ENCODE measurements at regions not wholly inside any gene's neighbourhood (a gene's known extent, or its start where the extent isn't known, plus 50 kb on each side); places are given as distances from the start of the nearest gene placed in this dataset.

DNA sequence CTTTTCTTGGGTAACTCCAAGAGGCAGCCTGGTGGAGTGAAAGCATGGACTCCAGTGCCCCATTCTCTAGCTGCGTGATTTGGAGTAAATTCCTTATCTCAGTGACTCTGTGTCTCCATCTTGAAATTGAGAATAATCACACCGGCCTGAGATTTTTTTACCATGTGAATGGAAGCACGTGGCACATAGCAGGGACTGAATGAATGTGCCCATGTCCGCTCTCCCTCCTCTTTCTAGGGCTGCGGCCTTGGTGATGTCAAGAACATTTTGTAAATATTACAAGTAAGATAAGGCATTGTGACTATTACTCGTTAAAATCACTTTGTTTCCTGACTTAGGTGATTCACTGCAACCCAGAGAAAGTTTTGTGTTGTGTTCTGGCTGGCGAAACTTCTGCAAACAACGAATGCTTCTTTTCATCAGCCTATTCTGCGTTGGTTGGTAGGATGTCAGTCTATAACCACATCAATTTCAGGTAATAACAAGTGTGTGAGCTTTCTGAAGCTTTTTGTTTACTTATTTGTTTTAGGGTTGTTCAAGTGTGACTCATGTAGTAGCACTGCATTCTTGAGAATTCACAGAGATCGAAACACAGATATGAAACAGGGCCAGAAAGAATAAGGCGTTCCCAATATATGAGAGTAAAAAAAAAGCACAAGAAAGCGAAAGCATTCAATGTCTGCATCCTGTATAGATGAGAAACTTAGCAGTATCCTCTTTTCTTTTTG, 135.7 kb upstream of the SLC45A1 start:
- peak; percentile 88 to 92 (median 91) for ATAC-seq (replicated peaks in 1 of 4)

DNA sequence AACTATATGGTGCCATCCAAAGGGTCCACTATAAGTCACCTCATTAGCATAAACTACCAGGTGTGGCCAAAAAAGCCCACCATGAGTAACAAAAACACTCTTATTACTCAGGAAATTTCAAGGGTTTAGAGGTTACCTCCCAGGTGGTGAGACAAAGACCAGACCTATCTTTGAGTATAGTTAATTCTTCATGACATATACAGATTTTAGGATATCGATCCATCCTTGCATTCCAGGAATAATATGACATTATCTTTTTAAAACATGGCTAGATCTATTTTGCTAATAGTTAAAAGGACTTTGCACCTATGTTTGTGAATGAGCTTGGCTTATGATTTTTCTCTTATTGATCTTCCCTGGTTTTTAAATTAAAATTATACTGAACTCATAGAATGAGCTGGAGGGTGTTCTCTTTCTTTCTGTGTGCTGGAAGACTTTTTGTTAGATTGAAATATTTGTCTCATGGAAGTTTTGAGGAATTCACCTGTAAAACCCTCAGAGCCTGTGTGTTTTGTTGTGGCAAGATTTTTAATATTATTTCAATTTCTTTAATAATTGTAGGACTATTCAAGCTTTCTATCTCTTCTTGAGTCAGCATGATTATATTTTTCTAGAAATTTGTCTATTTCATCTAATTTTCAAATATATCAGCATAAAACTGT, 138.7 kb upstream of the SLC45A1 start:
- no peak for DNase-seq
- POLR2A ChIA-PET: no interaction called here

More for the DNA sequence above, 135.7 kb upstream of the SLC45A1 start:
- POLR2A ChIA-PET: interaction anchor here in 1 of 2 donors (0.5 to 0.6 kb wide), 2 partner anchors 29 to 32 kb away, joined by 6 to 7 read pairs; no protein-coding TSS in a partner anchor
- CTCF ChIA-PET: no interaction called here
- H3K4me3 ChIP-seq (ENCODE audit: control insufficient read depth in 1 of 2, extremely low read depth in 1 of 2, low read length in 1 of 2): peak overlapping the region in 1 of 2 donors; percentile 20
- H3K27ac ChIP-seq (ENCODE audit: low read length): peak overlapping the region; percentile 87
- peaks cover 8 to 19% (median 15%) of the 10 kb centered on the region in 3 donors for H3K9me3 Mint-ChIP-seq
- H3K9me3 ChIP-seq: peaks cover 7% of the 10 kb centered on the region
- DNase-seq: peak in 21 of 35 experiments; percentile 3 to 67 (median 14)
- H3K27me3 Mint-ChIP-seq: no peaks in the 10 kb centered on the region
- no peaks in the 10 kb centered on the region for H3K36me3 ChIP-seq (ENCODE audit: control insufficient read depth in 2 of 2, extremely low read depth in 1 of 2, insufficient read depth in 1 of 2, low read length in 1 of 2)
- no peaks in the 10 kb centered on the region for H3K27me3 ChIP-seq (replicated peaks in 1 of 2; ENCODE audit: control insufficient read depth in 2 of 2, extremely low read depth in 1 of 2, insufficient read depth in 2 of 2, low read length in 1 of 2)
- peak overlapping the region; percentile 85 to 89 for H3K27ac Mint-ChIP-seq
- peak overlapping the region; percentile 19 to 58 (median 42) for H3K4me3 Mint-ChIP-seq
- peaks cover 20 to 23% (median 23%) of the 10 kb centered on the region in 3 donors for H3K4me1 Mint-ChIP-seq
- WGBS (ENCODE audit: insufficient coverage): 51% methylated on average over 3 of the region's 12 CpGs
- H3K36me3 Mint-ChIP-seq: no peaks in the 10 kb centered on the region
- H3K4me1 ChIP-seq (ENCODE audit: control insufficient read depth in 1 of 2, extremely low read depth in 1 of 2, insufficient read depth in 2 of 2, low read length in 2 of 2): peaks cover 0 to 13% of the 10 kb centered on the region in 2 experiments

DNA sequence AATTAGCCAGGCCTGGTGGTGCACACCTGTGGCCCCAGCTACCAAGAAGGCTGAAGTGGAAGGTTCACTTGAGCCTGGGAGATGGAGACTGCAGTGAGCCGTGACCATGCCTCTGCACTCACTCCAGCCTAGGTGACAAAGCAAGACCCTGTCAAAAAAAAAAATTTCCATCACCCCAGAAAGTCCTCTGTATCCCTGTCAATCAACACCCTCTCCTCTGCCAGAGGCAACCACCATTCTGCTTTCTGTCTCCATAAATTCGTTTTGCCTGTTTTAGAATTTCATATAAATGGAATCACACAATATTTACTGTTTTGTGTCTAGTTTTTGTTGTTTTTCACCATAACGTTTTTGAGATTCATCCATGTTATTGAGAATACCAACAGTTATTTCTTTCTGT, 141.6 kb upstream of the SLC45A1 start:
- DNase-seq (no peak), ATAC-seq (replicated peaks in 1 of 4) (no peak)
- H3K9me3 ChIP-seq: peaks cover 7% of the 10 kb centered on the region
- H3K4me3 ChIP-seq (ENCODE audit: control insufficient read depth in 1 of 2, extremely low read depth in 1 of 2, low read length in 1 of 2): no peak overlapping the region
- H3K4me1 ChIP-seq (ENCODE audit: control insufficient read depth in 1 of 2, extremely low read depth in 1 of 2, insufficient read depth in 2 of 2, low read length in 2 of 2): no peaks in the 10 kb centered on the region
- Mint-ChIP-seq H3K27me3 (no peaks in the 10 kb centered on the region), H3K9me3 (peaks cover 8 to 19% (median 15%) of the 10 kb centered on the region in 3 donors), H3K36me3 (no peaks in the 10 kb centered on the region), H3K4me1 (peaks cover under 1 to 7% (median 6%) of the 10 kb centered on the region in 3 donors), H3K4me3 (no peak overlapping the region), H3K27ac (no peak overlapping the region)
- no peak overlapping the region for H3K27ac ChIP-seq (ENCODE audit: low read length)
- no peaks in the 10 kb centered on the region for H3K27me3 ChIP-seq (replicated peaks in 1 of 2; ENCODE audit: control insufficient read depth in 2 of 2, extremely low read depth in 1 of 2, insufficient read depth in 2 of 2, low read length in 1 of 2)
- WGBS (ENCODE audit: insufficient coverage): no CpG with 5 or more reads among the region's 3 CpGs
- ChIA-PET CTCF (no interaction called here), POLR2A (no interaction called here)
- H3K36me3 ChIP-seq (ENCODE audit: control insufficient read depth in 2 of 2, extremely low read depth in 1 of 2, insufficient read depth in 1 of 2, low read length in 1 of 2): no peaks in the 10 kb centered on the region

More for the DNA sequence above, 138.7 kb upstream of the SLC45A1 start:
- no peaks in the 10 kb centered on the region for H3K27me3 ChIP-seq (replicated peaks in 1 of 2; ENCODE audit: control insufficient read depth in 2 of 2, extremely low read depth in 1 of 2, insufficient read depth in 2 of 2, low read length in 1 of 2)
- no peaks in the 10 kb centered on the region for H3K27me3 Mint-ChIP-seq
- no peak overlapping the region for H3K27ac Mint-ChIP-seq
- H3K36me3 ChIP-seq (ENCODE audit: control insufficient read depth in 2 of 2, extremely low read depth in 1 of 2, insufficient read depth in 1 of 2, low read length in 1 of 2): no peaks in the 10 kb centered on the region
- no peak for ATAC-seq (replicated peaks in 1 of 4)
- H3K4me3 Mint-ChIP-seq: no peak overlapping the region
- WGBS (ENCODE audit: insufficient coverage): no CpG with 5 or more reads among the region's 1 CpG
- H3K9me3 Mint-ChIP-seq: peaks cover 8 to 19% (median 15%) of the 10 kb centered on the region in 3 donors
- peaks cover 0 to 13% of the 10 kb centered on the region in 2 experiments for H3K4me1 ChIP-seq (ENCODE audit: control insufficient read depth in 1 of 2, extremely low read depth in 1 of 2, insufficient read depth in 2 of 2, low read length in 2 of 2)
- H3K36me3 Mint-ChIP-seq: no peaks in the 10 kb centered on the region
- CTCF ChIA-PET: interaction anchor here in 1 of 2 donors (0.8 kb wide), 1 partner anchor 1288 kb away, joined by 3 read pairs; no protein-coding TSS in a partner anchor
- H3K4me1 Mint-ChIP-seq: peaks cover 20 to 23% (median 23%) of the 10 kb centered on the region in 3 donors
- H3K9me3 ChIP-seq: peaks cover 7% of the 10 kb centered on the region
- no peak overlapping the region for H3K27ac ChIP-seq (ENCODE audit: low read length)
- H3K4me3 ChIP-seq (ENCODE audit: control insufficient read depth in 1 of 2, extremely low read depth in 1 of 2, low read length in 1 of 2): no peak overlapping the region

DNA sequence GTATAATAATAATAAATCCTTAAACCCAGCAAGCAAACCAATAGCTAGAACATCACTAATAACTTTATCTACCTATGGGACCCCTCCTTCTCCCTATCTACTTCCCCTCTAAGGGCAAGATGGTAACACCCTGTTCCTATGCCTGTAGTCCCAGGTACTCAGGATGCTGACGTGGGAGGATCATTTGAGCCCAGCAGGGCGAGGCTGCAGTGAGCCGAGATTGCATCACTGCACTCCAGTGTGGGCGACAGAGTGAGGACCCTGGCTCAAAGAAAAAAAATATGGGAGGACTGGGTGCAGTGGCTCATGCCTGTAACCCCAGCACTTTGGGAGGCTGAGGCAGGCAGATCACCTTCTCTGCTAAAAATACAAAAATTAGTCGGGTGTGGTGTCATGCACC, 143.1 kb upstream of the SLC45A1 start:
- Mint-ChIP-seq H3K36me3 (no peaks in the 10 kb centered on the region), H3K27ac (no peak overlapping the region)
- POLR2A ChIA-PET: no interaction called here

DNA sequence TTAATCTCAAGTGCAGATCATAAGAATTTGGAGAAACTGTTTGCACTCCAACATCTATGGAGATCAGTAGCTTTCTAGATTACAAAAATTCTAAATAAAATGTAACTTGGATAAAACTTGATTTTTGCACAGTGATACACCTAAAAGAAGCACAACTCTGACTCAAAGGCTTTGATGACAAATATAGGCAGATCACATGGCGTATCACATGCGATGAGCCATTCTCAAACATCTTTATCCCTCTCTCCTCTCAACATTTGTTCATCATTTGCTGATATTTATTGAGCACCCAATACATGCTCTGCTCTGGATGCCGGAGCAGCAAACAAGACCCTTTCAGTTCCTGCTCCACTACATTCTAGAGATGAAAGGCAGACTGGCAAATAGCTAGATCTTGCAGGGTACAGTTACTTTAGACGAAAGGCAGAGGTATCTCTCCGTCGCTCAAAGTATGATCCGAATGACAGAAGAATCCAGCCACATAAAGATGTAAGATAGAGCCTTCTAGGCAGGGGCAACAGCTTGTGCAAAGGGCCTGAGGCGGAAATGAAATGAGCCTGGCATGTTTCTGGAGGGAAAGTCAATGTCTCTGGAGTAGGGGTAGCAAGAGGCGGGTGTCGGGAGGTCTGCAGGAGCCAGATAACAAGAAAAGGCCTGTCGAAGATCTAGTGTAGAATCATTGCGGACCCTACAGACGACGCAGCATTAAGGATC, 145.8 kb upstream of the ERRFI1 start:
- DNase-seq (no peak), ATAC-seq (replicated peaks in 1 of 4) (no peak)
- no peak overlapping the region for H3K4me3 Mint-ChIP-seq
- no peak overlapping the region for H3K27ac ChIP-seq (ENCODE audit: low read length)
- H3K4me1 ChIP-seq (ENCODE audit: control insufficient read depth in 1 of 2, extremely low read depth in 1 of 2, insufficient read depth in 2 of 2, low read length in 2 of 2): peaks cover 6 to 37% of the 10 kb centered on the region in 2 experiments
- no peaks in the 10 kb centered on the region for H3K27me3 ChIP-seq (replicated peaks in 1 of 2; ENCODE audit: control insufficient read depth in 2 of 2, extremely low read depth in 1 of 2, insufficient read depth in 2 of 2, low read length in 1 of 2)
- ChIA-PET CTCF (interaction anchor here in 1 of 2 donors (0.7 kb wide), 1 partner anchor 15 kb away, joined by 4 read pairs; no protein-coding TSS in a partner anchor), POLR2A (interaction anchor here in 1 of 2 donors (0.6 kb wide), 1 partner anchor 89 kb away, joined by 13 read pairs; no protein-coding TSS in a partner anchor)
- WGBS (ENCODE audit: insufficient coverage): 97% methylated on average over 13 of the region's 14 CpGs
- H3K36me3 Mint-ChIP-seq: no peaks in the 10 kb centered on the region
- H3K9me3 ChIP-seq: no peaks in the 10 kb centered on the region
- H3K4me1 Mint-ChIP-seq: peaks cover 12 to 43% (median 40%) of the 10 kb centered on the region in 3 donors
- no peaks in the 10 kb centered on the region for H3K36me3 ChIP-seq (ENCODE audit: control insufficient read depth in 2 of 2, extremely low read depth in 1 of 2, insufficient read depth in 1 of 2, low read length in 1 of 2)
- no peaks in the 10 kb centered on the region for H3K27me3 Mint-ChIP-seq
- H3K9me3 Mint-ChIP-seq: no peaks in the 10 kb centered on the region
- H3K27ac Mint-ChIP-seq: no peak overlapping the region
- no peak overlapping the region for H3K4me3 ChIP-seq (ENCODE audit: control insufficient read depth in 1 of 2, extremely low read depth in 1 of 2, low read length in 1 of 2)

More for the DNA sequence above, 143.1 kb upstream of the SLC45A1 start:
- Histone ChIP-seq H3K27me3 (replicated peaks in 1 of 2; ENCODE audit: control insufficient read depth in 2 of 2, extremely low read depth in 1 of 2, insufficient read depth in 2 of 2, low read length in 1 of 2) (no peaks in the 10 kb centered on the region), H3K4me1 (ENCODE audit: control insufficient read depth in 1 of 2, extremely low read depth in 1 of 2, insufficient read depth in 2 of 2, low read length in 2 of 2) (peaks cover 6 to 9% of the 10 kb centered on the region in 2 experiments), H3K4me3 (ENCODE audit: control insufficient read depth in 1 of 2, extremely low read depth in 1 of 2, low read length in 1 of 2) (no peak overlapping the region), H3K9me3 (peaks cover 7% of the 10 kb centered on the region), H3K36me3 (ENCODE audit: control insufficient read depth in 2 of 2, extremely low read depth in 1 of 2, insufficient read depth in 1 of 2, low read length in 1 of 2) (no peaks in the 10 kb centered on the region), H3K27ac (ENCODE audit: low read length) (no peak overlapping the region)
- Mint-ChIP-seq H3K4me1 (peaks cover 5 to 19% (median 16%) of the 10 kb centered on the region in 3 donors), H3K27me3 (no peaks in the 10 kb centered on the region), H3K4me3 (no peak overlapping the region), H3K9me3 (peaks cover 8 to 16% (median 13%) of the 10 kb centered on the region in 3 donors)
- DNase-seq (no peak), ATAC-seq (replicated peaks in 1 of 4) (no peak)
- CTCF ChIA-PET: no interaction called here
- 79% methylated on average over 4 of the region's 5 CpGs for WGBS (ENCODE audit: insufficient coverage)
